ENCODE measurements at regions not wholly inside any gene's neighbourhood (a gene's known extent, or its start where the extent isn't known, plus 50 kb on each side); places are given as distances from the start of the nearest gene placed in this dataset.

GRCh38 chr14:86057018-86057667, 527.2 kb downstream of the FLRT2 start:
- DNase-seq (ENCODE audit: low read depth) = no peak

GRCh38 chr14:86055512-86056075, 525.6 kb downstream of the FLRT2 start:
- no peak for DNase-seq (ENCODE audit: low read depth)

- DNase-seq (ENCODE audit: low read depth) = no peak
Observed at GRCh38 chr14:86052868-86053267, 522.9 kb downstream of the FLRT2 start.

GRCh38 chr14:86050757-86051156, 520.8 kb downstream of the FLRT2 start:
- no peak for DNase-seq (ENCODE audit: low read depth)

- DNase-seq (ENCODE audit: low read depth) = no peak
Observed at GRCh38 chr14:86050072-86050683, 520.2 kb downstream of the FLRT2 start.

GRCh38 chr14:86039176-86039575, 509.2 kb downstream of the FLRT2 start:
- no peak for DNase-seq (ENCODE audit: low read depth)

- DNase-seq (ENCODE audit: low read depth) = no peak
Observed at GRCh38 chr14:86038387-86039042, 508.6 kb downstream of the FLRT2 start.

- DNase-seq (ENCODE audit: low read depth) = no peak
Observed at GRCh38 chr14:86035882-86036281, 505.9 kb downstream of the FLRT2 start.

- DNase-seq (ENCODE audit: low read depth) = no peak
Observed at GRCh38 chr14:86027990-86028389, 498.0 kb downstream of the FLRT2 start.

GRCh38 chr14:86027144-86027543, 497.2 kb downstream of the FLRT2 start:
- DNase-seq (ENCODE audit: low read depth) = no peak

GRCh38 chr14:86022031-86022629, 492.2 kb downstream of the FLRT2 start:
- DNase-seq (ENCODE audit: low read depth) = no peak

- DNase-seq (ENCODE audit: low read depth) = no peak
Observed at GRCh38 chr14:86020841-86021240, 490.9 kb downstream of the FLRT2 start.

DNA sequence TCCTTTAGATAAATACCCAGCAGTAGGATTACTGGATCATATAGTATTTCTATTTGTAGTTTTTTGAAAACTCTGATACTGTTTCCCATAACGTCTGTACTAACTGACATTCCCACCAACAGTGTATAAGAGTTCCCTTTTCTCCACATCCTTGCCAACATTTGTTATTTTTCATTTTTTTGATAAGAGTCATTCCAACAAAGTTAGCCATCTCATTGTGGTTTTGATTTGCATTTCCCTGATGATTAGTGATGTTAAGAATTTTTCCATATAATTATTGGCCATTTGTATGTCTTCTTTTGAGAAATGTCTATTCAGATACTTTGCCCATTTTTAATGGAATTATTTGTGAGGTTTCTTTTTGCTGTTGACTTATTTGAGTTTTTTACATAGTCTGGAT, 486.0 kb downstream of the FLRT2 start:
- no peak for DNase-seq (ENCODE audit: low read depth)

- no peak for DNase-seq (ENCODE audit: low read depth)
Observed at GRCh38 chr14:86015511-86015910, 485.6 kb downstream of the FLRT2 start.

GRCh38 chr14:86013641-86014040, 483.7 kb downstream of the FLRT2 start:
- no peak for DNase-seq (ENCODE audit: low read depth)

GRCh38 chr14:86012461-86012860, 482.5 kb downstream of the FLRT2 start:
- DNase-seq (ENCODE audit: low read depth) = no peak

GRCh38 chr14:86003998-86004397, 474.1 kb downstream of the FLRT2 start:
- no peak for DNase-seq (ENCODE audit: low read depth)

- no peak for DNase-seq (ENCODE audit: low read depth)
Observed at GRCh38 chr14:85996551-85996950, 466.6 kb downstream of the FLRT2 start.

DNA sequence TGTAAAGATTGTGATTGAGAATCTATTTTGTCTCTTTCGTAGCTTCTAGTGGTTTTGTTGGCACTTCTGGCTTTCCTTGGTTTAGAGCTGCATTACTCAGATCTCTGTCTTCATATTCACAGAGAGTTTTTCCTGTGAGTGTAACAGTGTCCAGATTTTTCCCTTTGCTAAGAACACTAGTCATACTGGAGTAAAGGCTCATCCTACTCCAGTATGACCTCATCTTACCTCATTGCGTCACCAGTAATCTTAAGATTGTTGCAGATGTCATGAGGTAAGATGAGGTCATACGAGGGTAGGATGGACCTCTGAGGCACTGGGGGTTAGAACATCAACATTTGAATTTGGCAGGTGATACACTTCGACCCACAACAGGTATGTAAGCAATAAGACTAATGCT, 461.2 kb downstream of the FLRT2 start:
- no peak for DNase-seq (ENCODE audit: low read depth)

GRCh38 chr14:85987907-85988306, 458.0 kb downstream of the FLRT2 start:
- no peak for DNase-seq (ENCODE audit: low read depth)

DNA sequence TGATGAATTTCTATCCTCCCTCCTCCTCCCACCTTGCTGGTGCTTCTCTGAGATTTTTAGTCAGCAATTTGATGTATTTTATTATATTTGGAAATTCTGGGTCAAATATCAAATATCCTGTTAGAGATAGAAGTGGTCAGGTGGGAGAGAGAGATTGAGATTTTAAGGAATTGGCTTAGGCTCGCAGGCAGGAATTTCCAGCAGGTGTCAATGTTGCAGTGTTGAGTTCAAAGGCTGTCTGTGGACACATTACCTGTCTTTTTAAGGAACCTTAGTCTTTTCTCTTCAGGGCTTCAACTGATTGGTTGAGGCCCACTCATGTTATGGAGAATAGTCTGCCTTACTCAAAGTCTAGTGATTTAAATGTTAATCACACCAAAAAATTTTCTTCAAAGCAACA, 457.3 kb downstream of the FLRT2 start:
- DNase-seq (ENCODE audit: low read depth) = no peak

GRCh38 chr14:85978582-85979250, 448.8 kb downstream of the FLRT2 start:
- no peak for DNase-seq (ENCODE audit: low read depth)

Measured in non-pigmented ciliary epithelial cell (primary cell).